ENCODE measurements at regions not wholly inside any gene's neighbourhood (a gene's known extent, or its start where the extent isn't known, plus 50 kb on each side); places are given as distances from the start of the nearest gene placed in this dataset.

DNA sequence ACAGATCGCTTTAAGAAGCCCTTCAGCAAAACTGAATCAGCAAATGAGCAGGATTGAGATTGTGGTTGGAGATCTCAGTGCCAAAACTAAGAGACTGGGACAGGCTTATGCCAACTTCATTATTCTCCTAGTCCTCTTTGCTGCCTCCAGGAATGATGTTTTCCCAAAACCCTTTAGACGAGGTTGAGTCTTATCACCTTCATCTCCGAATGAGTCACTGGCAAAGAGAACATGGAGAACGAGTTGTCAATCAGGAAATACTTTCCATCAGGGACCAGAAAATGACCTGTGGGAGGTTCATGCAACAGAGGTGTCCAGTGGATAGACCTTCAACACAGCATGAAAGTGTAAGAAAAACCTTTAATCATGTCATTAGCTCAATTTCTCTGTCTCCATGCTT, 461.5 kb downstream of the RMST start:
- Mint-ChIP-seq H3K27ac (no peak overlapping the region), H3K9me3 (ENCODE audit: insufficient read depth) (no peaks in the 10 kb centered on the region), H3K4me1 (no peaks in the 10 kb centered on the region), H3K27me3 (no peaks in the 10 kb centered on the region), H3K4me3 (no peak overlapping the region)
- no peaks in the 10 kb centered on the region for H3K4me1 ChIP-seq (ENCODE audit: control insufficient read depth in 2 of 2, insufficient read depth in 2 of 2, low read length in 2 of 2)
- no peaks in the 10 kb centered on the region for H3K9me3 ChIP-seq (ENCODE audit: control extremely low read depth in 1 of 3, control insufficient read depth in 2 of 3, insufficient read depth in 1 of 3, low read length in 2 of 3)
- H3K4me2 ChIP-seq (replicated peaks; ENCODE audit: low read depth, low read length, poor library complexity, severe bottlenecking) = no peak overlapping the region
- ChIA-PET CTCF (no interaction called here), POLR2A (no interaction called here)
- no peaks in the 10 kb centered on the region for H3K27me3 ChIP-seq (replicated peaks in 1 of 4; ENCODE audit: control extremely low read depth in 1 of 4, control insufficient read depth in 3 of 4, insufficient read depth in 4 of 4, low read length in 3 of 4)
- ATAC-seq (ENCODE audit: low read depth) (no peak), DNase-seq (no peak)
- H3K9ac ChIP-seq (ENCODE audit: low read length) = no peak overlapping the region
- 71% methylated on average over 3 of the region's 4 CpGs for WGBS (ENCODE audit: insufficient coverage)
- H3K36me3 ChIP-seq (replicated peaks in 1 of 2; ENCODE audit: control extremely low read depth in 1 of 2, control insufficient read depth in 1 of 2, extremely low read depth in 1 of 2, insufficient read depth in 2 of 2, low read length in 1 of 2) = no peaks in the 10 kb centered on the region
- intact Hi-C loops (cut with micrococcal nuclease) = no loop called here
- H3K27ac ChIP-seq (ENCODE audit: low read length in 2 of 2) = no peak overlapping the region
- no peak overlapping the region for H3K4me3 ChIP-seq (ENCODE audit: control extremely low read depth in 1 of 5, extremely low read depth in 1 of 5, insufficient read depth in 1 of 5, low read depth in 2 of 5, low read length in 4 of 5)
- TF ChIP-seq, protein P1, sequence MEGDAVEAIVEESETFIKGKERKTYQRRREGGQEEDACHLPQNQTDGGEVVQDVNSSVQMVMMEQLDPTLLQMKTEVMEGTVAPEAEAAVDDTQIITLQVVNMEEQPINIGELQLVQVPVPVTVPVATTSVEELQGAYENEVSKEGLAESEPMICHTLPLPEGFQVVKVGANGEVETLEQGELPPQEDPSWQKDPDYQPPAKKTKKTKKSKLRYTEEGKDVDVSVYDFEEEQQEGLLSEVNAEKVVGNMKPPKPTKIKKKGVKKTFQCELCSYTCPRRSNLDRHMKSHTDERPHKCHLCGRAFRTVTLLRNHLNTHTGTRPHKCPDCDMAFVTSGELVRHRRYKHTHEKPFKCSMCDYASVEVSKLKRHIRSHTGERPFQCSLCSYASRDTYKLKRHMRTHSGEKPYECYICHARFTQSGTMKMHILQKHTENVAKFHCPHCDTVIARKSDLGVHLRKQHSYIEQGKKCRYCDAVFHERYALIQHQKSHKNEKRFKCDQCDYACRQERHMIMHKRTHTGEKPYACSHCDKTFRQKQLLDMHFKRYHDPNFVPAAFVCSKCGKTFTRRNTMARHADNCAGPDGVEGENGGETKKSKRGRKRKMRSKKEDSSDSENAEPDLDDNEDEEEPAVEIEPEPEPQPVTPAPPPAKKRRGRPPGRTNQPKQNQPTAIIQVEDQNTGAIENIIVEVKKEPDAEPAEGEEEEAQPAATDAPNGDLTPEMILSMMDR (IDR thresholded peaks at IDR 0.05) = no peak
- no peak for TF ChIP-seq EZH2 (IDR thresholded peaks at IDR 0.05; ENCODE audit: borderline replicate concordance, insufficient read depth, low read depth, low read length, poor library complexity, severe bottlenecking)
- no peaks in the 10 kb centered on the region for H4K20me1 ChIP-seq (ENCODE audit: control insufficient read depth, insufficient read depth, low read length, poor library complexity, severe bottlenecking)
- no peak overlapping the region for H2AFZ ChIP-seq (ENCODE audit: insufficient read depth, low read depth, low read length, poor library complexity, severe bottlenecking)
- H3K79me2 ChIP-seq (ENCODE audit: control insufficient read depth, insufficient read depth, low read length) = no peaks in the 10 kb centered on the region

- no peaks in the 10 kb centered on the region for H3K9me3 Mint-ChIP-seq (ENCODE audit: insufficient read depth)
- no peaks in the 10 kb centered on the region for H3K4me1 ChIP-seq (ENCODE audit: control insufficient read depth in 2 of 2, insufficient read depth in 2 of 2, low read length in 2 of 2)
- intact Hi-C loops (cut with micrococcal nuclease) = no loop called here
- no peak overlapping the region for H3K9ac ChIP-seq (ENCODE audit: low read length)
- TF ChIP-seq, protein P1 (IDR thresholded peaks at IDR 0.05) = no peak
- no peak for TF ChIP-seq EZH2 (IDR thresholded peaks at IDR 0.05; ENCODE audit: borderline replicate concordance, insufficient read depth, low read depth, low read length, poor library complexity, severe bottlenecking)
- H3K36me3 ChIP-seq (replicated peaks in 1 of 2; ENCODE audit: control extremely low read depth in 1 of 2, control insufficient read depth in 1 of 2, extremely low read depth in 1 of 2, insufficient read depth in 2 of 2, low read length in 1 of 2) = no peaks in the 10 kb centered on the region
- ATAC-seq (ENCODE audit: low read depth) (no peak), DNase-seq (no peak)
- no peaks in the 10 kb centered on the region for H3K4me1 Mint-ChIP-seq
- H3K4me3 Mint-ChIP-seq = no peak overlapping the region
- POLR2A ChIA-PET = no interaction called here
- CTCF ChIA-PET = no interaction called here
- no peak overlapping the region for H3K27ac Mint-ChIP-seq
- H2AFZ ChIP-seq (ENCODE audit: insufficient read depth, low read depth, low read length, poor library complexity, severe bottlenecking) = no peak overlapping the region
- H3K79me2 ChIP-seq (ENCODE audit: control insufficient read depth, insufficient read depth, low read length) = no peaks in the 10 kb centered on the region
- H3K27me3 ChIP-seq (replicated peaks in 1 of 4; ENCODE audit: control extremely low read depth in 1 of 4, control insufficient read depth in 3 of 4, insufficient read depth in 4 of 4, low read length in 3 of 4) = no peaks in the 10 kb centered on the region
- 90% methylated on average over 5 of the region's 6 CpGs for WGBS (ENCODE audit: insufficient coverage)
- no peak overlapping the region for H3K27ac ChIP-seq (ENCODE audit: low read length in 2 of 2)
- no peaks in the 10 kb centered on the region for H4K20me1 ChIP-seq (ENCODE audit: control insufficient read depth, insufficient read depth, low read length, poor library complexity, severe bottlenecking)
- H3K27me3 Mint-ChIP-seq = no peaks in the 10 kb centered on the region
- no peak overlapping the region for H3K4me3 ChIP-seq (ENCODE audit: control extremely low read depth in 1 of 5, extremely low read depth in 1 of 5, insufficient read depth in 1 of 5, low read depth in 2 of 5, low read length in 4 of 5)
- H3K9me3 ChIP-seq (ENCODE audit: control extremely low read depth in 1 of 3, control insufficient read depth in 2 of 3, insufficient read depth in 1 of 3, low read length in 2 of 3) = no peaks in the 10 kb centered on the region
- H3K4me2 ChIP-seq (replicated peaks; ENCODE audit: low read depth, low read length, poor library complexity, severe bottlenecking) = no peak overlapping the region
These were observed 465.4 kb downstream of the RMST start for GRCh38 chr12:97927977-97928376.
